Neural progenitor cell (in vitro differentiated cells): ENCODE measurements at regions not wholly inside any gene's neighbourhood (a gene's known extent, or its start where the extent isn't known, plus 50 kb on each side); places are given as distances from the start of the nearest gene placed in this dataset.
"Not testable (repeated sequence)": the region's sequence is repeated elsewhere in the genome, so short reads cannot be mapped to it uniquely, and the experiment has no call there.

Experiments used
- DNase-seq: peaks from one replicate; pipeline ENCODE4 v3.0.0-alpha.2; 2016; ENCODE audit warnings: low spot score
- H2AFZ ChIP-seq: fragments of 200-600 bp; sonication (generic); replicated peaks from 2 replicates; pipeline ENCODE4 v1.6.1; 2016; ENCODE audit warnings: antibody characterized with exemption
- H3F3A ChIP-seq: fragments of 200-600 bp; sonication (generic); 2 replicates; pipeline ENCODE4 v1.6.1; 2016; ENCODE audit warnings: antibody characterized with exemption, low read depth
- H3K27ac ChIP-seq: fragments of 200-600 bp; sonication (generic); 2 replicates; pipeline ENCODE4 v1.5.1; 2016; ENCODE audit warnings: mild to moderate bottlenecking
- H3K27me3 ChIP-seq: fragments of 200-600 bp; sonication (generic); 2 replicates; pipeline ENCODE4 v1.6.1; 2016; ENCODE audit warnings: mild to moderate bottlenecking, moderate library complexity
- H3K36me3 ChIP-seq: fragments of 200-600 bp; sonication (generic); 2 replicates; pipeline ENCODE4 v1.5.1; 2016
- H3K4me1 ChIP-seq: fragments of 200-600 bp; sonication (generic); 2 replicates; pipeline ENCODE4 v1.6.1; 2016; ENCODE audit warnings: mixed run types
- H3K4me2 ChIP-seq: fragments of 200-600 bp; sonication (generic); 2 replicates; pipeline ENCODE4 v1.6.1; 2016
- H3K4me3 ChIP-seq: fragments of 200-600 bp; sonication (generic); 2 replicates; pipeline ENCODE4 v1.5.1; 2016
- H3K79me2 ChIP-seq: fragments of 200-600 bp; sonication (generic); 2 replicates; pipeline ENCODE4 v1.6.1; 2016; ENCODE audit warnings: low read depth
- H3K9ac ChIP-seq: fragments of 200-600 bp; sonication (generic); 2 replicates; pipeline ENCODE4 v1.6.1; 2016
- H3K9me3 ChIP-seq: fragments of 200-600 bp; sonication (generic); 2 replicates; pipeline ENCODE4 v1.5.1; 2016; ENCODE audit warnings: low read depth
- H4K20me1 ChIP-seq: fragments of 200-600 bp; sonication (generic); 2 replicates; pipeline ENCODE4 v1.6.1; 2016; ENCODE audit warnings: low read depth
- H3K27ac Mint-ChIP-seq: 3 replicates; pipeline ENCODE4 v1.8.0; 2021; ENCODE audit warnings: mixed read lengths
- H3K27me3 Mint-ChIP-seq: 2 replicates; pipeline ENCODE4 v1.8.0; 2022; ENCODE audit warnings: low read depth, mild to moderate bottlenecking, inconsistent platforms, moderate library complexity, mixed read lengths; ENCODE audit not compliant: insufficient read depth
- H3K36me3 Mint-ChIP-seq: 3 replicates; pipeline ENCODE4 v1.8.0; 2021; ENCODE audit warnings: mixed read lengths
- H3K4me1 Mint-ChIP-seq: 3 replicates; pipeline ENCODE4 v1.8.0; 2021; ENCODE audit warnings: mixed read lengths
- H3K4me3 Mint-ChIP-seq: 3 replicates; pipeline ENCODE4 v1.8.0; 2021; ENCODE audit warnings: mild to moderate bottlenecking, moderate library complexity, mixed read lengths
- H3K9me3 Mint-ChIP-seq: 3 replicates; pipeline ENCODE4 v1.8.0; 2020; ENCODE audit warnings: mixed read lengths
- CTCF ChIP-seq: fragments of 200-600 bp; sonication (generic); IDR thresholded peaks from 2 replicates; pipeline ENCODE4 v1.5.1; 2017; ENCODE audit warnings: antibody characterized with exemption, mild to moderate bottlenecking
- EZH2 ChIP-seq: fragments of 200-600 bp; sonication (generic); IDR thresholded peaks from 2 replicates; pipeline ENCODE4 v1.6.1; 2017; ENCODE audit warnings: antibody characterized with exemption, mild to moderate bottlenecking, moderate library complexity
- EZH2phosphoT487 ChIP-seq: fragments of 200-600 bp; sonication (generic); IDR thresholded peaks from 2 replicates; pipeline ENCODE4 v1.6.1; 2017; ENCODE audit warnings: antibody characterized with exemption

GRCh38 chr6:68196645-68197044 is 438.4 kb upstream of the ADGRB3 start:
- Histone ChIP-seq H3K27me3 (no peaks in the 10 kb centered on the region), H3K9me3 (peaks cover 7% of the 10 kb centered on the region), H4K20me1 (no peaks in the 10 kb centered on the region), H3K4me2 (no peak overlapping the region), H3K4me1 (no peaks in the 10 kb centered on the region), H3K36me3 (no peaks in the 10 kb centered on the region), H2AFZ (no peak overlapping the region), H3K9ac (no peak overlapping the region), H3K79me2 (no peaks in the 10 kb centered on the region), H3F3A (no peaks in the 10 kb centered on the region), H3K27ac (no peak overlapping the region), H3K4me3 (no peak overlapping the region)
- TF ChIP-seq EZH2 (no peak), CTCF (peak; percentile 29), EZH2phosphoT487 (no peak)
- H3K9me3 Mint-ChIP-seq = peaks cover 14% of the 10 kb centered on the region
- H3K4me3 Mint-ChIP-seq = no peak overlapping the region
- H3K36me3 Mint-ChIP-seq = no peaks in the 10 kb centered on the region
- no peaks in the 10 kb centered on the region for H3K27me3 Mint-ChIP-seq
- no peak overlapping the region for H3K27ac Mint-ChIP-seq
- peak; percentile 3 for DNase-seq
- H3K4me1 Mint-ChIP-seq = no peaks in the 10 kb centered on the region

DNA sequence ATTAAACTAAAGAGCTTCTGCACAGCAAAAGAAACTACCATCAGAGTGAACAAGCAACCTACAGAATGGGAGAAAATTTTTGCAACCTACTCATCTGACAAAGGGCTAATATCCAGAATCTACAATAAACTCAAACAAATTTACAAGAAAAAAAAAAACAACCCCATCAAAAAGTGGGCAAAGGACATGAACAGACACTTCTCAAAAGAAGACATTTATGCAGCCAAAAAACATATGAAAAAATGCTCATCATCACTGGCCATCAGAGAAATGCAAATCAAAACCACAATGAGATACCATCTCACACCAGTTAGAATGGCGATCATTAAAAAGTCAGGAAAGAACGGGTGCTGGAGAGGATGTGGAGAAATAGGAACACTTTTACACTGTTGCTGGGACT is 439.3 kb upstream of the ADGRB3 start:
- H3K79me2 ChIP-seq, H3K4me3 Mint-ChIP-seq, H3K27me3 Mint-ChIP-seq, H4K20me1 ChIP-seq, H3K9me3 ChIP-seq, H3F3A ChIP-seq, H2AFZ ChIP-seq, H3K4me1 ChIP-seq, H3K9ac ChIP-seq, H3K4me3 ChIP-seq, H3K4me2 ChIP-seq, H3K27ac ChIP-seq, H3K36me3 Mint-ChIP-seq, H3K27ac Mint-ChIP-seq, H3K27me3 ChIP-seq, H3K36me3 ChIP-seq, H3K4me1 Mint-ChIP-seq, DNase-seq: not testable (repeated sequence)
- H3K9me3 Mint-ChIP-seq = peaks cover 14% of the 10 kb centered on the region

DNA sequence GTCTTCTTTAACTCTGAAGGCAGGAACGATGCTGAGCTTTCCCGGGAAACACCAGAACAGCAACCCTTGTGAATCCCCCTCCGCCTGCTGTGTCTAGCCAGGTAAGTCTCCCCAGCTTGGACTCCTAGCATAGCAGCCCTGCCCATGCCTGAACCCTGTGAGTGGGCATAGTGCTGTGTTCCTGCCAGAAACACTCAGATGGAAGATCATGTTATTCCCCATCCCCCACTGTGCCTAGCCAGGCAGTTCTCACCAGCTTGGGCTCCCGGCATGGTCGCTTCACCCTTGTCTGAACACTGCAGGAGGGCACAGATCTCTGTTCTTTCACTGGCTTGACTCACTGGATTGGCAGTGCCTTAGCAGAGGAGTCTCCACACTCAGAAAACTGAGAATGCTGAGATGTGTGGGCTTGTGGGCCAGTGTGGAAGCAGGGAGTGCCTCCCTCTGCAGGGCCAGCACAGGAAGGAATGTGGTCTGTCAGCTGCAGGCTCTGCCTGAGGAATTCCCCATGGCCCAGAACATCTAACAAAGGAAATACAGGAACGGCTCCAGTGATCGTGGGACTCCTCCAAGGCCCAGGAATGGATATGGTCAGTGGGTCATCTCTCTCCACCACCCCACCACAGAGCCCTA is 440.1 kb upstream of the ADGRB3 start:
- Mint-ChIP-seq H3K4me3 (no peak overlapping the region), H3K27me3 (no peaks in the 10 kb centered on the region), H3K9me3 (peaks cover 14% of the 10 kb centered on the region), H3K4me1 (no peaks in the 10 kb centered on the region), H3K27ac (no peak overlapping the region), H3K36me3 (no peaks in the 10 kb centered on the region)
- Histone ChIP-seq H3K4me1 (no peaks in the 10 kb centered on the region), H3K4me3 (no peak overlapping the region), H4K20me1 (no peaks in the 10 kb centered on the region), H3K36me3 (no peaks in the 10 kb centered on the region), H3K9ac (no peak overlapping the region), H3K27me3 (no peaks in the 10 kb centered on the region), H3K79me2 (no peaks in the 10 kb centered on the region), H3K9me3 (peaks cover 7% of the 10 kb centered on the region), H3K4me2 (no peak overlapping the region), H2AFZ (no peak overlapping the region), H3F3A (no peaks in the 10 kb centered on the region), H3K27ac (no peak overlapping the region)
- TF ChIP-seq CTCF (no peak), EZH2phosphoT487 (no peak), EZH2 (no peak)
- no peak for DNase-seq

GRCh38 chr6:68192988-68193387 is 442.1 kb upstream of the ADGRB3 start:
- H3K27ac ChIP-seq = no peak overlapping the region
- Mint-ChIP-seq H3K36me3 (no peaks in the 10 kb centered on the region), H3K27ac (no peak overlapping the region), H3K4me3 (no peak overlapping the region), H3K9me3 (peaks cover 10% of the 10 kb centered on the region), H3K27me3 (peaks cover under 1% of the 10 kb centered on the region), H3K4me1 (no peaks in the 10 kb centered on the region)
- no peak overlapping the region for H3K4me2 ChIP-seq
- DNase-seq = no peak
- no peaks in the 10 kb centered on the region for H3F3A ChIP-seq
- H3K36me3 ChIP-seq = no peaks in the 10 kb centered on the region
- no peaks in the 10 kb centered on the region for H4K20me1 ChIP-seq
- H3K9me3 ChIP-seq = peaks cover 7% of the 10 kb centered on the region
- H3K27me3 ChIP-seq = no peaks in the 10 kb centered on the region
- no peak overlapping the region for H3K4me3 ChIP-seq
- no peak overlapping the region for H3K9ac ChIP-seq
- H3K4me1 ChIP-seq = no peaks in the 10 kb centered on the region
- H2AFZ ChIP-seq = no peak overlapping the region
- H3K79me2 ChIP-seq = no peaks in the 10 kb centered on the region
- TF ChIP-seq EZH2 = no peak
- TF ChIP-seq CTCF = no peak
